SK-N-SH (cell line): ENCODE measurements at regions not wholly inside any gene's neighbourhood (a gene's known extent, or its start where the extent isn't known, plus 50 kb on each side); places are given as distances from the start of the nearest gene placed in this dataset.

Experiments
- SMC3 ChIP-seq: IDR thresholded peaks from 2 replicates; pipeline ENCODE4 v1.6.1; 2012; ENCODE audit warnings: low read depth, low read length, improper control_type of control experiment
- TCF12 ChIP-seq: IDR thresholded peaks from 2 replicates; pipeline ENCODE4 v1.4.0; 2012

DNA sequence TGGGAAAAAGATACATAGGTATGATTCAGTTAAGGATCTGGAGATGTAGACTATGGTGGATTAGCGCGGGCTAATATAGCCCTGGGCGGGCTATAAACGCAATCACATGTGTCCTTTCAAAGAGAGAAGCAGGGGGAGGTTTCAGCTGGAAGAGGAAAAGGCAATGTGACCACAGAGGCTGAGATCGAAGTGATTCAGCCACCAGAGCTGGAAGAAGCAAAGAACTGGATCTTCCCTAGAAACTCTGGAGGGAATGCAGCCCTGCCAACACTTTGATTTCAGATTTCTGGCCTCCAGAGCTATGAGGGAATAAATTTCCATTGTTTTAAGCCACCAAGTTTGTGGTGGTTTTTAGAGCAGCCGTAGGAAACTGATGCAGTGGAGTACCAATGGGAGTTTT is 81.5 kb upstream of the NHSL1 start:
- TF ChIP-seq SMC3: no peak
- no peak for TF ChIP-seq TCF12
